OCI-LY1 (cell line): ENCODE measurements at regions not wholly inside any gene's neighbourhood (a gene's known extent, or its start where the extent isn't known, plus 50 kb on each side); places are given as distances from the start of the nearest gene placed in this dataset.

Experiments
- EZH2 ChIP-seq: fragments of 200-600 bp; sonication (generic), shearing (Covaris generic); IDR thresholded peaks from 2 replicates; pipeline ENCODE4 v1.8.0; 2017; ENCODE audit warnings: borderline replicate concordance, mixed run types, mild to moderate bottlenecking, antibody characterized with exemption, low read length, moderate library complexity, mixed read lengths
- TF ChIP-seq, protein P1 (sequence below): fragments of 200-600 bp; sonication (generic), shearing (Covaris generic); IDR thresholded peaks from 2 replicates; pipeline ENCODE4 v1.5.1; 2017; ENCODE audit warnings: mild to moderate bottlenecking, antibody characterized with exemption, low read length, moderate library complexity, mixed read lengths

DNA sequence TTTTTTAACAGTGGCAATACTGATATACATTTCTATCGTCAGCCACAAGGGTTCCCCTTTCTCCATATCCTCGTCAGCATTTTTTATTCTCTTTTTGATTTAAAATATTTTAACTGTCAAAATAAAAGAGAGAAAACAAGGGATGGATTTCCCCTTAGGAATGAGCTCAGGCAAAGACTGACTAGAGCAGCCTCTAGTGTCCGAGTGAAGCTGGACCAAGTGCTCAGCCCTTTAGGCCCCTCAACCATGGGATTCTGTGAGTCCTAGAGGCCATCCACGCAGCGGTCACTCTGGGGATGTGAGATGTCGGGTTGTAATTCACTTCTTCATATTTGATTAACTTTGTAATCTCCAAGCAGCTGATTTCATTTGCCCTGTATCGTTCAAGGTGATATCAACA is 137.4 kb upstream of the RNF32 start:
- TF ChIP-seq, protein P1, sequence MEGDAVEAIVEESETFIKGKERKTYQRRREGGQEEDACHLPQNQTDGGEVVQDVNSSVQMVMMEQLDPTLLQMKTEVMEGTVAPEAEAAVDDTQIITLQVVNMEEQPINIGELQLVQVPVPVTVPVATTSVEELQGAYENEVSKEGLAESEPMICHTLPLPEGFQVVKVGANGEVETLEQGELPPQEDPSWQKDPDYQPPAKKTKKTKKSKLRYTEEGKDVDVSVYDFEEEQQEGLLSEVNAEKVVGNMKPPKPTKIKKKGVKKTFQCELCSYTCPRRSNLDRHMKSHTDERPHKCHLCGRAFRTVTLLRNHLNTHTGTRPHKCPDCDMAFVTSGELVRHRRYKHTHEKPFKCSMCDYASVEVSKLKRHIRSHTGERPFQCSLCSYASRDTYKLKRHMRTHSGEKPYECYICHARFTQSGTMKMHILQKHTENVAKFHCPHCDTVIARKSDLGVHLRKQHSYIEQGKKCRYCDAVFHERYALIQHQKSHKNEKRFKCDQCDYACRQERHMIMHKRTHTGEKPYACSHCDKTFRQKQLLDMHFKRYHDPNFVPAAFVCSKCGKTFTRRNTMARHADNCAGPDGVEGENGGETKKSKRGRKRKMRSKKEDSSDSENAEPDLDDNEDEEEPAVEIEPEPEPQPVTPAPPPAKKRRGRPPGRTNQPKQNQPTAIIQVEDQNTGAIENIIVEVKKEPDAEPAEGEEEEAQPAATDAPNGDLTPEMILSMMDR: no peak
- no peak for TF ChIP-seq EZH2
